Activated CD4-positive, alpha-beta T cell treated with anti-CD3 and anti-CD28 coated beads, Interleukin-2, amount 10 ng/mL, durations not matched to agents 24 days and 14 days (primary cell): ENCODE measurements at regions not wholly inside any gene's neighbourhood (a gene's known extent, or its start where the extent isn't known, plus 50 kb on each side); places are given as distances from the start of the nearest gene placed in this dataset.

Experiments used
- DNase-seq: peaks from one replicate; pipeline ENCODE4 v3.0.0; 2022
- H3K27ac Mint-ChIP-seq: one replicate; pipeline ENCODE4 v1.8.0; 2022; ENCODE audit warnings: mild to moderate bottlenecking, mixed read lengths
- H3K27me3 Mint-ChIP-seq: one replicate; pipeline ENCODE4 v1.8.0; 2022; ENCODE audit warnings: mixed read lengths
- H3K36me3 Mint-ChIP-seq: one replicate; pipeline ENCODE4 v1.8.0; 2022; ENCODE audit warnings: low read depth, mild to moderate bottlenecking, mixed read lengths
- H3K4me1 Mint-ChIP-seq: one replicate; pipeline ENCODE4 v1.8.0; 2021; ENCODE audit warnings: mixed read lengths
- H3K4me3 Mint-ChIP-seq: one replicate; pipeline ENCODE4 v1.8.0; 2022; ENCODE audit warnings: mild to moderate bottlenecking, moderate library complexity, mixed read lengths
- H3K9me3 Mint-ChIP-seq: one replicate; pipeline ENCODE4 v1.8.0; 2021; ENCODE audit warnings: mixed read lengths
- intact Hi-C: fragments of 100-400 bp; cut with micrococcal nuclease; formaldehyde crosslinking; loops from one replicate; pipeline ENCODE4 v1.15.1; 2023

- Mint-ChIP-seq H3K9me3 (no peaks in the 10 kb centered on the region), H3K36me3 (no peaks in the 10 kb centered on the region), H3K27me3 (no peaks in the 10 kb centered on the region), H3K27ac (no peak overlapping the region), H3K4me1 (no peaks in the 10 kb centered on the region), H3K4me3 (no peak overlapping the region)
- no peak for DNase-seq
- intact Hi-C loops, result no loop called here
Observed at GRCh38 chr18:77990901-77991300, 741.3 kb downstream of the GALR1 start.

GRCh38 chr18:77992057-77992456 is 742.4 kb downstream of the GALR1 start:
- intact Hi-C loops, result no loop called here
- Mint-ChIP-seq H3K27ac (no peak overlapping the region), H3K36me3 (no peaks in the 10 kb centered on the region), H3K9me3 (no peaks in the 10 kb centered on the region), H3K4me3 (no peak overlapping the region), H3K4me1 (no peaks in the 10 kb centered on the region), H3K27me3 (no peaks in the 10 kb centered on the region)
- no peak for DNase-seq

DNA sequence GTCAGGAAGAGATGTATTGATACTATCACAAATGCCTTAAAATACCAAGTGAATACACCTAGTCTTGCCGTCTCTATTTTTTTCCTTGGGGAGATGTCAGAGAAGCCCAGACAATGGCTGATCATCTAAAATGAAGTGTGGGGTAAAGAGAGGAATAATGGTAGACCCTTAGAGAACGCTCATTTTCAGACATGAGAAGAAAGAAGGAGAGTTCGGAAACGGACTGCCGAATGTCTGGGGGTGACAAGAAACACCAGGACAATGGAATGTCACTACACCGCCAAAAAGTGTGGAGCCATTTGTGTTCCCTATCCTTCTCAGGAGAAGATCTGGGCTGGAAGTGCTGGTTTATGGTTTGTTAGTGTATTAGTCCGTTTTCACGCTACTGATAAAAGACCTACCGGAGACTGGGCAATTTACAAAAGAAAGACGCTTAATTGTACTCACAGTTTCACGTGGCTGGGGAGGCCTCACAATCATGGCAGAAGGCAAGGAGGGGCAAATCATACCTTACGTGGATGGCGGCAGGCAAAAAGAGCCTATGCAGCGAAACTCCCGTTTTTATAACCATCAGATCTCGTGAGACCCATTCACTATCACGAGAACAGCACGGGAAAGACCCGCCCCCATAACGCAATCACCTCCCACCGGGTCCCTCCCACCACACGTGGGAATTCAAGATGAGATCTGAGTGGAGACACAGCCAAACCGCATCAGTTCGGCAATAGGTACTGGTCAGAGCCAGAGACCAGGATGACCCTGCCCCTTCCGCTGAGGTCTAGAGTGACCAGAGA is 743.7 kb downstream of the GALR1 start:
- H3K4me3 Mint-ChIP-seq, result no peak overlapping the region
- no peak for DNase-seq
- no peaks in the 10 kb centered on the region for H3K4me1 Mint-ChIP-seq
- no peak overlapping the region for H3K27ac Mint-ChIP-seq
- H3K36me3 Mint-ChIP-seq, result no peaks in the 10 kb centered on the region
- H3K9me3 Mint-ChIP-seq, result no peaks in the 10 kb centered on the region
- intact Hi-C loops, result no loop called here
- no peaks in the 10 kb centered on the region for H3K27me3 Mint-ChIP-seq

- no peak overlapping the region for H3K27ac Mint-ChIP-seq
- no peak overlapping the region for H3K4me3 Mint-ChIP-seq
- no peaks in the 10 kb centered on the region for H3K4me1 Mint-ChIP-seq
- H3K9me3 Mint-ChIP-seq, result no peaks in the 10 kb centered on the region
- intact Hi-C loops, result no loop called here
- H3K36me3 Mint-ChIP-seq, result no peaks in the 10 kb centered on the region
- no peaks in the 10 kb centered on the region for H3K27me3 Mint-ChIP-seq
- no peak for DNase-seq
Observed at GRCh38 chr18:77995593-77995992, 745.9 kb downstream of the GALR1 start.

GRCh38 chr18:77996737-77997136 is 747.1 kb downstream of the GALR1 start:
- H3K27me3 Mint-ChIP-seq, result no peaks in the 10 kb centered on the region
- no peak overlapping the region for H3K27ac Mint-ChIP-seq
- H3K36me3 Mint-ChIP-seq, result no peaks in the 10 kb centered on the region

GRCh38 chr18:78001811-78002210 is 752.2 kb downstream of the GALR1 start:
- no peak for DNase-seq
- H3K27me3 Mint-ChIP-seq, result peaks cover 2% of the 10 kb centered on the region
- no peaks in the 10 kb centered on the region for H3K4me1 Mint-ChIP-seq
- H3K4me3 Mint-ChIP-seq, result no peak overlapping the region
- no peaks in the 10 kb centered on the region for H3K9me3 Mint-ChIP-seq
- no peak overlapping the region for H3K27ac Mint-ChIP-seq
- intact Hi-C loops, result no loop called here
- H3K36me3 Mint-ChIP-seq, result no peaks in the 10 kb centered on the region

More at GRCh38 chr18:77996737-77997136, 747.1 kb downstream of the GALR1 start:
- no peaks in the 10 kb centered on the region for H3K9me3 Mint-ChIP-seq
- no peak for DNase-seq
- H3K4me3 Mint-ChIP-seq, result no peak overlapping the region
- intact Hi-C loops, result no loop called here
- no peaks in the 10 kb centered on the region for H3K4me1 Mint-ChIP-seq

DNA sequence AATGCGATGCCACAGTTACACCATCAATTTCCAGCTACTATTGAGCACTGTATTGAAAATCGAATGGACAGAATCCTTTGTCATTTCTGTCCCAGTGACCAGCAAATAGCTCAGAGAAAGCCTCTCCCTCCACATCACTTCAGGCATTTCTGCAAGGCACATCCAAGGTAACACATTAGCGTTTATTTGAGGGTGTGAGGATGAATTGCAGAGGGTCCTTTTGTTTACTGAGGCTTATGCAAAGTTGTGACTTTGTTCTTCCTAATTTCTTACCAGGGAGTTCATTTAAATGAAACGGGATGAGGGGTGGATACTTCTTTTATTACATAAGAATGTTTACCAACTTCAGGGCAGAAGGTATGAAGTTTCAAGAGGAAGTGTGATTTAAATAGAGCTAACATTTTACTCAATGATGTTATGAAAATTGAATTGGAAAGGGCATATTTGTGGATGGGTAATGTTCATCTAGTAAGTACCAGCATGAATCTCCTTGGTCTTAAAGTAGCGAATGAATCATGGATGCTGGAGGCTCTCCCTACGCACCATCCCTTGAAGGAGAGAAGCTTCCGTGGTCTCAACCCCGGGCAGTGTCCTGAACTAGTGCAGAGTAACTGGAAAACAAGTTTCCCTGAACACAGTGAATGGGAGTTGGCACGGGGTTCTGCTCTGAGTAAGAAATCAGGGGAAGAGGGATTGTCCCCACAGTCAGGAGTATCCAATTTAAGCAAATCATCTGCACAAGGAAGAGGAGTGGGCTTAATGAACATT is 756.5 kb downstream of the GALR1 start:
- Mint-ChIP-seq H3K4me3 (no peak overlapping the region), H3K9me3 (peaks cover 14% of the 10 kb centered on the region), H3K36me3 (no peaks in the 10 kb centered on the region)

DNA sequence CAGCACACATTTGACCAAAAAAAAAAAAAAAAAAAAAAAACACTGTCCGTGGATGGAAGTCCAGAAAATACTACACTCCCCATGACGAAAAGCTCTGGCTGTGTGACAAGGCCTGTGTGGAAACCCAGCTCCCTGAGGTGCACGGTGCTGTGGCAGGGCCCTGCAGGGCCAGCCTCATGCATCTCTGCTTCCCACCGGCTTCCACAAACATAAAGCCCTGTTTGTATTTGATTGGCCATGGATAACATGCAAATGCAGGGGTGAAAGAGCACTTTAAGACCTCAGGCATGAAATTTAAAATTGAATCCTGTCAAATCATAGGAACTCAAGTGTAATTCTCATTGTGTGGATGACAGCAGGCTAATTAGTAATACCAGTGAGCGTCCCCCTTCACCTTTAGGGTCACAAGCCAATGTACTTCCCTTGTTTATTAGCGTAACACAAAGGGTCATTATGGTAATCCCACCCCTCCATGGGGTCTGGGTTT is 757.2 kb downstream of the GALR1 start:
- no peak for DNase-seq
- Mint-ChIP-seq H3K27ac (no peak overlapping the region), H3K27me3 (peaks cover 2% of the 10 kb centered on the region), H3K9me3 (peaks cover 14% of the 10 kb centered on the region), H3K4me1 (no peaks in the 10 kb centered on the region), H3K36me3 (no peaks in the 10 kb centered on the region), H3K4me3 (no peak overlapping the region)
- intact Hi-C loops, result no loop called here

More for the DNA sequence above, 756.5 kb downstream of the GALR1 start:
- no peak for DNase-seq
- peaks cover 2% of the 10 kb centered on the region for H3K27me3 Mint-ChIP-seq
- intact Hi-C loops, result no loop called here
- no peaks in the 10 kb centered on the region for H3K4me1 Mint-ChIP-seq
- H3K27ac Mint-ChIP-seq, result no peak overlapping the region

GRCh38 chr18:78010363-78010762 is 760.7 kb downstream of the GALR1 start:
- peaks cover 2% of the 10 kb centered on the region for H3K27me3 Mint-ChIP-seq
- no peaks in the 10 kb centered on the region for H3K4me1 Mint-ChIP-seq
- intact Hi-C loops, result no loop called here

GRCh38 chr18:78017869-78018268 is 768.2 kb downstream of the GALR1 start:
- no peaks in the 10 kb centered on the region for H3K4me1 Mint-ChIP-seq
- H3K36me3 Mint-ChIP-seq, result no peaks in the 10 kb centered on the region
- H3K27me3 Mint-ChIP-seq, result no peaks in the 10 kb centered on the region
- intact Hi-C loops, result no loop called here
- no peak overlapping the region for H3K27ac Mint-ChIP-seq
- H3K4me3 Mint-ChIP-seq, result no peak overlapping the region
- no peaks in the 10 kb centered on the region for H3K9me3 Mint-ChIP-seq
- no peak for DNase-seq

More at GRCh38 chr18:78010363-78010762, 760.7 kb downstream of the GALR1 start:
- no peaks in the 10 kb centered on the region for H3K36me3 Mint-ChIP-seq
- DNase-seq, result no peak
- peaks cover 17% of the 10 kb centered on the region for H3K9me3 Mint-ChIP-seq
- no peak overlapping the region for H3K27ac Mint-ChIP-seq
- no peak overlapping the region for H3K4me3 Mint-ChIP-seq

DNA sequence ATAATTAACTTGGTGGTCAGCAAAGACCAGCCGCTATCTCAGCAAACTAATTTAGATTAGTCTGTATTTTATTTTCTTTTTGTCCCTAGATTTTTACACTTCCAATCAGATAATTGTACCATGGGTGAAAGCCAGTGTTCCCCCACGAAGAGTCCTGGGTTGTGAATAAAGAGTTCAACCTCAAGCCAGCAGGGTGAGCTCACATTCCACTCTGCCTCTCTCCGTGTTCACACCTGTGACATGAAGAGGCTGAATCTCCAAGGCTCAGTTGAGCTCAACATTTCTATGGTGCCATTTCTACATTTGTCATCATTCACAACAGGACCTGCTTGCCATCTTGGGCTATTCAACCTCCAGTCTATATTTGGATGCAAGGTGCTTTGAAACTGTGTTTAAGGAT is 771.5 kb downstream of the GALR1 start:
- Mint-ChIP-seq H3K4me3 (no peak overlapping the region), H3K36me3 (no peaks in the 10 kb centered on the region), H3K9me3 (no peaks in the 10 kb centered on the region), H3K27ac (no peak overlapping the region), H3K27me3 (no peaks in the 10 kb centered on the region), H3K4me1 (no peaks in the 10 kb centered on the region)
- intact Hi-C loops, result no loop called here
- DNase-seq, result no peak

- H3K36me3 Mint-ChIP-seq, result no peaks in the 10 kb centered on the region
- H3K9me3 Mint-ChIP-seq, result peaks cover 3% of the 10 kb centered on the region
- H3K27ac Mint-ChIP-seq, result no peak overlapping the region
- no peaks in the 10 kb centered on the region for H3K27me3 Mint-ChIP-seq
- H3K4me1 Mint-ChIP-seq, result no peaks in the 10 kb centered on the region
- H3K4me3 Mint-ChIP-seq, result no peak overlapping the region
- intact Hi-C loops, result no loop called here
- no peak for DNase-seq
Observed at GRCh38 chr18:78031589-78031988, 781.9 kb downstream of the GALR1 start.

DNA sequence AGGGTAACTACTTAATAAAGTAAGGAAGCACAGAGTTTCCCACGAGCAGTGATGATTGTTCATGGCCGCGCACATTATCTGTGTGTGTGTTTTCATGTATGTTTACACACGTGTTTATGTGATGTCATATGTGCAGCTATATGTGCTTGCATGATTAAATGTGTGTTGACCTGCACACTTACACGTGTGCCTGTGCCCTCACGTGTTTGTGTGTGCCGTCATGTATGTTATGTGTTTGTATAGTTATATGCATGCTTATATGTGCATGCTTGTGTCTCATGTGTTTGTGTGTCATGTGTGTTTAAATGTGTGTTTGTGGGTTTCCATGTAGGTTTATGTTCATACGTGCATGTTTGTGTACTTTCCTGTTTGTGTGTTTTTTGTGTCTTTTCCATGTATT is 782.3 kb downstream of the GALR1 start:
- Mint-ChIP-seq H3K36me3 (no peaks in the 10 kb centered on the region), H3K27me3 (no peaks in the 10 kb centered on the region), H3K4me3 (no peak overlapping the region), H3K27ac (no peak overlapping the region), H3K4me1 (no peaks in the 10 kb centered on the region), H3K9me3 (peaks cover 3% of the 10 kb centered on the region)
- intact Hi-C loops, result no loop called here
- DNase-seq, result no peak

GRCh38 chr18:78032574-78032973 is 782.9 kb downstream of the GALR1 start:
- no peak overlapping the region for H3K4me3 Mint-ChIP-seq
- intact Hi-C loops, result no loop called here
- H3K36me3 Mint-ChIP-seq, result no peaks in the 10 kb centered on the region
- H3K27me3 Mint-ChIP-seq, result no peaks in the 10 kb centered on the region
- H3K27ac Mint-ChIP-seq, result no peak overlapping the region
- H3K4me1 Mint-ChIP-seq, result no peaks in the 10 kb centered on the region
- no peak for DNase-seq
- H3K9me3 Mint-ChIP-seq, result peaks cover 3% of the 10 kb centered on the region
